Skeletal muscle tissue (tissue), 3 donors: ENCODE measurements at regions not wholly inside any gene's neighbourhood (a gene's known extent, or its start where the extent isn't known, plus 50 kb on each side); places are given as distances from the start of the nearest gene placed in this dataset.
"Not testable (repeated sequence)": the region's sequence is repeated elsewhere in the genome, so short reads cannot be mapped to it uniquely, and the experiment has no call there.

Experiments used
- H3K27ac ChIP-seq: one replicate; pipeline ENCODE4 v1.7.0; 2013; ENCODE audit warnings: mild to moderate bottlenecking, low read depth, low read length, inconsistent platforms
- H3K27me3 ChIP-seq, 3 donors: one replicate each; pipeline ENCODE4 v1.7.0; 2013; ENCODE audit warnings: low read length in 3 of 3; ENCODE audit not compliant: control insufficient read depth in 3 of 3, insufficient read depth in 3 of 3
- H3K36me3 ChIP-seq, 3 donors: one replicate each; pipeline ENCODE4 v1.7.0; 2013; ENCODE audit warnings: low read length in 3 of 3; ENCODE audit not compliant: control insufficient read depth in 3 of 3, insufficient read depth in 3 of 3
- H3K4me1 ChIP-seq, 3 donors: one replicate each; pipeline ENCODE4 v1.7.0; 2013; ENCODE audit warnings: low read length in 3 of 3, mild to moderate bottlenecking in 3 of 3; ENCODE audit not compliant: control insufficient read depth in 3 of 3, insufficient read depth in 3 of 3
- H3K4me3 ChIP-seq, 3 donors: one replicate each; pipeline ENCODE4 v1.7.0; 2013; ENCODE audit warnings: low read length in 3 of 3
- H3K9ac ChIP-seq, 3 donors: one replicate each; pipeline ENCODE4 v1.7.0; 2013; ENCODE audit warnings: low read length in 3 of 3, mild to moderate bottlenecking in 3 of 3, moderate library complexity in 2 of 3, low read depth in 1 of 3
- H3K9me3 ChIP-seq, 3 donors: one replicate each; pipeline ENCODE4 v1.7.0; 2013; ENCODE audit warnings: low read length in 3 of 3; ENCODE audit not compliant: control insufficient read depth in 3 of 3
- donor health status: Osteomylitis.

GRCh38 chr4:3596957-3597733, 64.9 kb upstream of the LRPAP1 start:
- H3K27me3 ChIP-seq, result peaks cover 0 to 12% (median 10%) of the 10 kb centered on the region in 3 donors
- not testable (repeated sequence) for H3K27ac ChIP-seq, H3K9me3 ChIP-seq, H3K36me3 ChIP-seq, H3K4me3 ChIP-seq, H3K9ac ChIP-seq, H3K4me1 ChIP-seq

GRCh38 chr4:3595627-3596291, 63.5 kb upstream of the LRPAP1 start:
- H3K9me3 ChIP-seq, H3K4me3 ChIP-seq, H3K9ac ChIP-seq, H3K27me3 ChIP-seq, H3K27ac ChIP-seq, H3K36me3 ChIP-seq, H3K4me1 ChIP-seq: not testable (repeated sequence)

GRCh38 chr4:3594751-3595150, 62.5 kb upstream of the LRPAP1 start:
- H3K4me1 ChIP-seq, H3K9me3 ChIP-seq, H3K4me3 ChIP-seq, H3K36me3 ChIP-seq, H3K27ac ChIP-seq, H3K9ac ChIP-seq: not testable (repeated sequence)
- peaks cover 0 to 13% (median 9%) of the 10 kb centered on the region in 3 donors for H3K27me3 ChIP-seq

GRCh38 chr4:3589946-3590924, 58.0 kb upstream of the LRPAP1 start:
- not testable (repeated sequence) for H3K9me3 ChIP-seq, H3K4me1 ChIP-seq, H3K9ac ChIP-seq, H3K4me3 ChIP-seq, H3K27ac ChIP-seq, H3K36me3 ChIP-seq
- H3K27me3 ChIP-seq, result peaks cover 0 to 10% (median 6%) of the 10 kb centered on the region in 3 donors

- H3K9me3 ChIP-seq, result not testable (repeated sequence)
These were observed 57.2 kb upstream of the LRPAP1 start for GRCh38 chr4:3589379-3589778.

GRCh38 chr4:3588517-3589194, 56.4 kb upstream of the LRPAP1 start:
- H3K9me3 ChIP-seq, H3K27ac ChIP-seq, H3K27me3 ChIP-seq, H3K4me3 ChIP-seq, H3K36me3 ChIP-seq, H3K9ac ChIP-seq, H3K4me1 ChIP-seq: not testable (repeated sequence)

More at GRCh38 chr4:3589379-3589778, 57.2 kb upstream of the LRPAP1 start:
- H3K4me3 ChIP-seq, H3K36me3 ChIP-seq, H3K27me3 ChIP-seq, H3K9ac ChIP-seq, H3K4me1 ChIP-seq, H3K27ac ChIP-seq: not testable (repeated sequence)

- H3K9me3 ChIP-seq, H3K9ac ChIP-seq, H3K36me3 ChIP-seq, H3K27me3 ChIP-seq, H3K4me1 ChIP-seq, H3K27ac ChIP-seq, H3K4me3 ChIP-seq: not testable (repeated sequence)
These were observed 54.4 kb upstream of the LRPAP1 start for GRCh38 chr4:3586596-3586995.

- H3K9ac ChIP-seq, H3K4me1 ChIP-seq, H3K4me3 ChIP-seq, H3K36me3 ChIP-seq, H3K27me3 ChIP-seq, H3K9me3 ChIP-seq, H3K27ac ChIP-seq: not testable (repeated sequence)
These were observed 53.3 kb upstream of the LRPAP1 start for GRCh38 chr4:3585567-3585966.

GRCh38 chr4:3582091-3582475, 49.9 kb upstream of the LRPAP1 start:
- Histone ChIP-seq H3K4me1 (no peaks in the 10 kb centered on the region), H3K4me3 (no peak overlapping the region), H3K9me3 (no peaks in the 10 kb centered on the region), H3K27me3 (no peaks in the 10 kb centered on the region), H3K36me3 (no peaks in the 10 kb centered on the region), H3K27ac (no peak overlapping the region), H3K9ac (no peak overlapping the region)
